Stimulated activated naive CD8-positive, alpha-beta T cell treated with anti-CD3 and anti-CD28 coated beads, Interleukin-15, amount 100 ng/mL, for 72 hours (primary cell): ENCODE measurements at regions not wholly inside any gene's neighbourhood (a gene's known extent, or its start where the extent isn't known, plus 50 kb on each side); places are given as distances from the start of the nearest gene placed in this dataset.

Experiments
- ATAC-seq: fragments of 150-1000 bp; cut with Tn5 transposase; 2 replicates; pipeline ENCODE4 v1.10.0; 2021; ENCODE audit warnings: mild to moderate bottlenecking, moderate library complexity
- DNase-seq, 2 donors: peaks; one replicate each; pipeline ENCODE4 v3.0.0; 2021 to 2022
- H3K27ac Mint-ChIP-seq, 2 donors: one replicate each; pipeline ENCODE4 v1.8.0; 2022; ENCODE audit warnings: mild to moderate bottlenecking in 2 of 2, mixed read lengths in 2 of 2, moderate library complexity in 2 of 2
- H3K27me3 Mint-ChIP-seq: one replicate; pipeline ENCODE4 v1.8.0; 2022; ENCODE audit warnings: mixed read lengths
- H3K4me1 Mint-ChIP-seq: one replicate; pipeline ENCODE4 v1.8.0; 2022; ENCODE audit warnings: mild to moderate bottlenecking, mixed read lengths
- H3K4me3 Mint-ChIP-seq, 2 donors: one replicate each; pipeline ENCODE4 v1.8.0; 2022; ENCODE audit warnings: mild to moderate bottlenecking in 2 of 2, mixed read lengths in 2 of 2, moderate library complexity in 1 of 2
- H3K9me3 Mint-ChIP-seq, 2 donors: one replicate each; pipeline ENCODE4 v1.8.0; 2022; ENCODE audit warnings: mixed read lengths in 2 of 2

DNA sequence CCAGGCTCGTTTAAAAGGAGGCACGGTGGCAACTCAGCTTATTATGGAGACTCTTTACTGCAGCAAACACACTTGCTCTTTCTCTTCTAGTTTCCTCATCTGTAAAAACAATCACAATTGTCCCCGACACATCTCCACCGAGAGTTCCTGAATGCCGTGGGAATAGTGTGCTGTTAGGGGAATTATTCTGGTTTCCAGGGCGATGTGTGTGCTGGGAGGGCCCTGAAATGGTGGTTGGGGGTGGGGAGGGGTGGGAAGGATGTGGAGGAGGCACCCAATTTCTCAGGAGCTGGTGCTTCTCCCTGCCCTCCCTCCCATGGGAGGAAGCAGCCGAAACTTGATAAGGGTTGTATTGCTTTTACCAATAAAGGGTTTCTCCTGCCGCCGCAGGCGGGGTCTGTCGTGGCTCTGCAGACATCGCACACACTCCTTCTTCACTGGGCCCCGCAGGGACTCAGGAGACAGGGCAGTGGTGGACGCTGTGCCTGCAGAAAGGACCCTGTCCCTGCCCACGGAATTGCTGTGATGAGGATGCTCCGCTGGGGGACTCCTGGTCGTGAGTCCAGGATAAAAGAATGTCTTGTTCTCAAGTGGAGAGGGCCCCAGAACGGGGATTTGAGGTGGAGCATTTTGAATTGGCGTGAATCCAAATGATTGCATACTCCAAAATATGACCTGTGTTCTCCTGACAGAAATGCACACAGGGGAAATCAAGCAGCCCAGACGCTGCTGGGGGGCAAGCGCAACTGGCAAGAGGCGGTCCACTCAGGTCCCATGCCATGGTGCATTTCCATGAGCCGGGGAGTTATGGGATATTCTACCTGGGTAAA lies 119.2 kb downstream of the ACKR3 start:
- no peaks in the 10 kb centered on the region for H3K4me1 Mint-ChIP-seq
- no peaks in the 10 kb centered on the region for H3K9me3 Mint-ChIP-seq
- no peak for DNase-seq
- ATAC-seq, result no peak
- H3K4me3 Mint-ChIP-seq, result no peak overlapping the region
- H3K27me3 Mint-ChIP-seq, result peaks cover 52% of the 10 kb centered on the region
- peak overlapping the region in 1 of 2 donors; percentile 38 for H3K27ac Mint-ChIP-seq

DNA sequence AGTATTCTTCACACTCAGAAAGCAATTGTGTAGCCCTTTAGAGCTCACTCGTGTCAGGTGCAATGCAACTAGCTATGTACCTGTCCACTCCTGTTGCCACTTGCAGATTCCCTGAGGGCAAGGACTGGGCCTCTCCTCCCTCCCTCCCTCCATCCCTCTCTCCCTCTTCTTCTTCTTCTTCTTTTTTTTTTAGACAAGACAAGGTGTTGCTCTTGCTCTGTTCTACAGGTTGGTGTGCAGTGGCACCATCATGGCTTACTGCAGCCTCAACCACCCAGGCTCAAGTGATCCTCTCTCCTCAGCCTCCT lies 119.7 kb downstream of the ACKR3 start:
- H3K27ac Mint-ChIP-seq, result no peak overlapping the region
- H3K9me3 Mint-ChIP-seq, result no peaks in the 10 kb centered on the region

DNA sequence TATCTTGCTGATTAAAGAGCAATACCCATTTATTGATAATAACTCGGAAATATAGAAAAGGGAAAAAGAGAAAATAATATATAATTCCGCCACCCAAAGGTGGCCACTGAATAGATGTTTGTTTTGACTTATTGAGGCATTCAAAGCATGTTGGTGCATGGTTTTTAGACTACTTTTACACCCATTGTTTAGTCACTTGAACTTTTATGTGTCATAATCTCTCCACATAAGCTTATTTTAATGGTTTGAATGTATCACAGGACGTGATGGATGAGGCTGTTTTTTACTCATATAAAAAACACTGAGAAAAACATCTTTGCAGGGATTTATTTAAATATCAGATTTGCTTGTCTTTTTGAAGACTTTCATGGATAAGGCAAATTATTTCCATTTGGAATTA lies 120.4 kb downstream of the ACKR3 start:
- Mint-ChIP-seq H3K27me3 (peaks cover 60% of the 10 kb centered on the region), H3K27ac (no peak overlapping the region), H3K4me3 (no peak overlapping the region), H3K9me3 (no peaks in the 10 kb centered on the region), H3K4me1 (no peaks in the 10 kb centered on the region)
- DNase-seq (no peak), ATAC-seq (no peak)

More for the DNA sequence above, 119.7 kb downstream of the ACKR3 start:
- Mint-ChIP-seq H3K4me1 (no peaks in the 10 kb centered on the region), H3K27me3 (peaks cover 54% of the 10 kb centered on the region), H3K4me3 (no peak overlapping the region)
- DNase-seq (no peak), ATAC-seq (no peak)

DNA sequence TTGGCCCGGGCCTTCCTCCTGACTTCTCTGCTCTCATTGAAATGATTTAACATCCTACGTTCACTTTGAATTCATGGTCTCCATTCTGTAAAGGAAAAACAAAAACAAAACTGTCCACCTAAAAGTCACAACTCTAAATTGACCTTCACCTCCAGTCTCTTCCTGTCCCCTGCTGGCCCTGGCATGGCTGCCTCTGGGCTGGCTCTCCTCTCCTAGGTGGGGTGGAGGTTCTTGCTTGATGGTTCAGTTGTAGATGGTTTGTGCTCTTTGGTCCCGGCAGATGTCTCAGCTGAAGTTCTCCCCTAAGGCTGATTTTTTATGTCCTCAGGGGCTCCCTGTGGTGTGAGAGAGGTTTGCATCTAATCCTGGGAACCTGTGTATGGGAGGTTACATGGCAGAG lies 121.1 kb downstream of the ACKR3 start:
- peaks cover 60% of the 10 kb centered on the region for H3K27me3 Mint-ChIP-seq
- no peak overlapping the region for H3K27ac Mint-ChIP-seq
- ATAC-seq (no peak), DNase-seq (no peak)
- H3K9me3 Mint-ChIP-seq, result no peaks in the 10 kb centered on the region
- H3K4me3 Mint-ChIP-seq, result no peak overlapping the region
- H3K4me1 Mint-ChIP-seq, result no peaks in the 10 kb centered on the region

DNA sequence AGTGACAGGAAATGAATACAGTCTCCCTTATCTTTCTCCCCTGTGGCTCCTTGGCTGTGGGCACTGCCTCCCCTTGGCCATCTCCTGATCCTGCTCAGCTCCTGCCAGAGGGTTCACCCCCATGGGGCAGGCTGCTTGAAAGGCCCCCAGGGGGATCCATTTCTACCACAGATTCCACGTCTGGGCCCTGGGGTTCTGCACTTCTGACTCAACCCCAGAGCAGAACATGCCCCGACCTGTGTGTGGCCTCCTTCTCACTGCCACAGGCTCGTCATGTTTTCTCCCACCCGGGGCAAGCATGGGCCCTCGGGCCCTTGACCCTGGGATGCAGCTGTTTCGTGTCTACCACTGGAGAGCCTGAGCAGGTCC lies 122.2 kb downstream of the ACKR3 start:
- Mint-ChIP-seq H3K27ac (no peak overlapping the region), H3K4me3 (no peak overlapping the region), H3K4me1 (no peaks in the 10 kb centered on the region), H3K9me3 (no peaks in the 10 kb centered on the region), H3K27me3 (peaks cover 50% of the 10 kb centered on the region)
- ATAC-seq, result no peak
- no peak for DNase-seq

DNA sequence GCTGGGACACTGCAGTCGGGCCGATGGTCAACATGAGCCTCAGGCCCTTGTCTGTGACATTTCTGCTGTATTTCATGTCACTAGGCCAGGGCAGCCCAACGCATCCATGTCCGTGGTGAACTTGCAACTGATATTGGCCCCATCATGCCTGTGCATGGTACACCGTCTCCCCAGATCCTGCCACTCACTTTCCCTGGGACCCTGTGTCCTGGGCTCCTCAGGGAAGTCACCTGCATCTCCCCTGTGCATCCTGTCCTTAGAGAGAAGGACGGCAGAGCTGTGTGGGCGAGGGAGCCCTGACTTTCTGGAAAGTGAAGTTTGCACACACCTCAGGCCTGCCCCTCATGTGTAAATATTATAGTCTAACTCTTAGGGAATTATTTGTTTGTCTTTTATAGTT lies 123.3 kb downstream of the ACKR3 start:
- H3K9me3 Mint-ChIP-seq, result no peaks in the 10 kb centered on the region
- no peak overlapping the region for H3K27ac Mint-ChIP-seq
- H3K27me3 Mint-ChIP-seq, result peaks cover 39% of the 10 kb centered on the region
- H3K4me1 Mint-ChIP-seq, result no peaks in the 10 kb centered on the region
- DNase-seq (no peak), ATAC-seq (no peak)
- no peak overlapping the region for H3K4me3 Mint-ChIP-seq

DNA sequence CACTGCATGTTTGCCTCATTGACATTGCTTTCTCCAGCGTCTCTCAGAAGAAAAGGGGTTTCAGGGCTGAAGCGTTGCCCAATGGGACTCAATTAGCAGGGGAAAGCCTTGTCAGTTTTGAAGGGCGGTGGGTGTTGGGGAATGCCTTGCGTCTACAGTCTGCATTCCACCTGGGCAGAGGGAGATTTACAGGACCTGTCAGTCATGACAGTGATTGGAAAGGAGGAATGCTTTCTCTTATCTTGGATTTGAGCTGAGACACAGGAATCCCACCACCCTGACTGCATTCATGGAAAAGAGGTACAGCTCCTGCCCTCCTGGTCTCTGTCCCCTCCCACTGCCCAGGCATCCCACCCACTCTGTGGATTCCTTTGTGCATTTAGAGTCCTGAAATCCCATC lies 123.9 kb downstream of the ACKR3 start:
- DNase-seq, result no peak
- no peak overlapping the region for H3K4me3 Mint-ChIP-seq
- no peak overlapping the region for H3K27ac Mint-ChIP-seq
- no peaks in the 10 kb centered on the region for H3K9me3 Mint-ChIP-seq
- no peaks in the 10 kb centered on the region for H3K4me1 Mint-ChIP-seq
- no peak for ATAC-seq
- peaks cover 38% of the 10 kb centered on the region for H3K27me3 Mint-ChIP-seq

DNA sequence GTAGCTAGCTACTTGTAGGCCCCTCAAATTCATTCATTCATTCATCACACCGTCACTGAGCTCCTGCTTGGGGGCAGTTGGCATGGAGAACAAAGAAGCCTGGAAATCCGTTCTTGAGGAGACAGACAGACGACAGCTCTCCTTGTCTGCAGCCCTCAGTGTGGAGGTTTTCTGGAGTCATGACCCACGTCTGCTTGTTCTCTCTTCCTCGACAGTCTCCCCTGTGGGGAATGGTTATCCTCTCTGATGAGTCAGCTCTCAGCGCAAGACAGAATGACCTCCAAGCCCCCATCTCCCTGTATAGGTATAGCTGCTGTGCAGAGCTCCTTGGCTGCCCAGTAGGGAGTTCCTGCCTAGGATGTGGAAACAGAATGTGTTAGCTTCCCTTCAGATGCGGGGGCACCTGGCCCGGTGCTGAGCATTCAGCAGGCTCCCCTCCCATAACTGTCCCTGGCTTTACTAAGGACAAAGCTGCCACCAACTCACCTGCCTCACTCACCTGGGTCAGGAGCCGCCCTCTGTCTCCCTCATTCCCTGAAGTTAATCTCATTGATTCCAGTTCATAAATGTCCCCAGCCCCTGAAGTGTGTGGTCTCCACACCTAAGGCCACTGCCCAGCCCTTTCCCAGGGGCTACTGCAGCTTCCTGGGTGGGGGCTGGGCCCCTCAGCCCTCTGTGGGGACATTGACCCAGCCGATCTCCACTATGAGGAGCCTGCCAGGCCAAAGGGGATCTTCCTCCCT lies 124.7 kb downstream of the ACKR3 start:
- Mint-ChIP-seq H3K27ac (no peak overlapping the region), H3K27me3 (peaks cover 30% of the 10 kb centered on the region), H3K4me3 (no peak overlapping the region), H3K9me3 (no peaks in the 10 kb centered on the region), H3K4me1 (no peaks in the 10 kb centered on the region)
- DNase-seq (no peak), ATAC-seq (no peak)

DNA sequence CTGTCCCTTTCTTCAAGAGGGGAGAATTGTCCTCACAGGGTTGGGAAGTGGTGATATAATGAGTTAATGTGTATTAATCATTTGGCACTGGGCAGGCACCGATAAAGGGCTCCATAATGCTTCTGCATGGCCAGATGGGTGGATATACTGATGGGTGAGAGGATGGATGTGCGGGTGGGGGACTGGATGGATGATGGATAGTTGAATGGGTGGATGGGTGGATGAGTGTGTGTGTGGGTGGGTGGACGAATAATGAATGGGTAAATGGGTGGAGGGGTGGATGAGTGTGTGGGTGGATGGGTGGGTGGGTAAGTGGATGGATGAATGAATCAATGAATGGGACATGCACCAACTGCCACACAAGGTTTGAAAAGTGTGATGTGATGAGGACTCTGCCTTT lies 127.2 kb downstream of the ACKR3 start:
- Mint-ChIP-seq H3K27ac (peak overlapping the region in 1 of 2 donors; percentile 9), H3K27me3 (peaks cover 14% of the 10 kb centered on the region), H3K4me3 (no peak overlapping the region), H3K9me3 (no peaks in the 10 kb centered on the region), H3K4me1 (no peaks in the 10 kb centered on the region)
- ATAC-seq (no peak), DNase-seq (no peak)

DNA sequence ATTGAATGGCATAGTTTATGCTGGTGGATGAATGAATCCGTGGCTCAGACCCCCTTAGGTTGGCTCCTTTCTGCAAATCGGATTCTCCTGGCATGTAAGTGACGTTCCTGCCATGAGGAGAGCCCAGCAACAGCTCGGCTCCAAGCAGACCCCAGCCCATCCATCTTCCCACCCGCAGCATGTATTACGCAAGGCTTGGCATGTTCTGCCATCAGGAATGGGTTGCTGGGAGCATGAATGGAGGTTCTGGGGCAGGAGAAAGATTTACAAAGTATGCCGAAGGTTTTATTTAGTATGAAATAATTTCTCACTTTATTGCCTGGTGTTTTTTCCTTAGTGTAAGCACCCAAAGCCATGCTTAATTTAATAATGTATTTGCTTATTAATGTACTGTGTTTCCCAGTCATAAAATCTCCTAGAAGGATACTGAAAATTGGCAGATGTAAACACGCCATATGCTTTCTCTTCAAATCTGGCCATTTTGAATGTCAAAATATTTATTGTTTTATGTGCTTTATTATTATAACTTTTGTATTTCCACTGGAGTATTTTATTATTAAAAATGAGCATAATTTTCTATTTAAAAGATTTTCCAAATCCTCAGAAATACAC lies 128.5 kb downstream of the ACKR3 start:
- peaks cover 11% of the 10 kb centered on the region for H3K27me3 Mint-ChIP-seq
- H3K9me3 Mint-ChIP-seq, result no peaks in the 10 kb centered on the region
- DNase-seq (no peak), ATAC-seq (no peak)
- H3K4me1 Mint-ChIP-seq, result no peaks in the 10 kb centered on the region
- no peak overlapping the region for H3K27ac Mint-ChIP-seq
- H3K4me3 Mint-ChIP-seq, result no peak overlapping the region

DNA sequence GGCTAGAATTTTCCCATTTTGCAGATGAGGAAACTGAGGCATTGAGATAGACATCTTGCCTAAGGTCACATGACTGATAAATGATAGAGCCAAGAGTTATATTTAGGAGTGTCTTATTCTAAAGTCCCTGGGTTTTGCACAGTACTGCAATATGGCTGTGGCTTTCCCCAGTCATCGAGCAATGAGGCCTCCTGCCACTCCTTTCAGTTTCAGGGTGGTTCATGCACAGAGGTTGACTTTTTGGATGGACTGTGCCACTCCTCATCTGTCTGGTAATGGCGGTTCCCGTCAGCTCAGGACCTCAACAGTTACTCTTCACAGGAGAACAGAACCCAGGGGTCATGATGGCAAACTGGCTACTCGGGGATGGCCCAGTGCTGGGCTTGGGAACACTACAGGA lies 131.1 kb downstream of the ACKR3 start:
- no peak overlapping the region for H3K27ac Mint-ChIP-seq
- H3K4me3 Mint-ChIP-seq, result no peak overlapping the region
- H3K27me3 Mint-ChIP-seq, result no peaks in the 10 kb centered on the region
- H3K4me1 Mint-ChIP-seq, result no peaks in the 10 kb centered on the region
- ATAC-seq (no peak), DNase-seq (no peak)
- H3K9me3 Mint-ChIP-seq, result no peaks in the 10 kb centered on the region

DNA sequence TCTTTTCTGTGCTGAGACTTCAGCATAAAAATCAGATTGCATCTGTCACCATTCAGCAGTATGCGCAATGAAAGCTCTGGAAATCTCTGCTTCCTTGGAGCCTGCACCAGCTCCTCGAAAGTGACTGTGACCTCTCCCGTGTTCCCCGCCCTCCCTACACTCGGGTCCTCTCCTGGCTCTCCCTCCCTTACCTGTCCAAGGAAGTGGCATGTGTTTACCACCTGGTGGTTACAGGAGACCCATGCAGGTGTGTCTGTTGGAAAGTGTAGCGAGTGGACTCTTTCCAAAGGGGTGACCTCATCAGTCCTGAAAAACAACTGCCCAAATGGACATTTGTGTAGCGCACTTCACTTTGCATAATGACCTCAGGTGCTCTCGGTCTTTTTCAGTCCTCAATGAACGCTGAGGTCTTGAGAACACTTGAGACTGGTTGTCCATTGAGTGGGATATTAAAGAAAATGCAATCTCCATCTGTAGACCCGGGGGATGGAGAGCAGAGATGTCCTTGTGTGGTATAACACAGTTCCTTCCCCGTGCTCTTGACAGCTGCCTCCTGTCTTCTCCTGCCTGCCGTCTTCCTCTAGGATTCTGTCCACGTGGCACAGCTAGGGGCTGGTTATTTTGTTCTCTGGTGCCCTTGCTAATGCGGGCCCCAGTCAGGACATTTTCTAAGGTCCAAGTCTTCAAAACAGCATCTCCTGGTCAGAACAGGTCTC lies 133.2 kb downstream of the ACKR3 start:
- Mint-ChIP-seq H3K4me3 (no peak overlapping the region), H3K27ac (no peak overlapping the region), H3K27me3 (no peaks in the 10 kb centered on the region), H3K9me3 (no peaks in the 10 kb centered on the region), H3K4me1 (no peaks in the 10 kb centered on the region)
- DNase-seq (no peak), ATAC-seq (no peak)

DNA sequence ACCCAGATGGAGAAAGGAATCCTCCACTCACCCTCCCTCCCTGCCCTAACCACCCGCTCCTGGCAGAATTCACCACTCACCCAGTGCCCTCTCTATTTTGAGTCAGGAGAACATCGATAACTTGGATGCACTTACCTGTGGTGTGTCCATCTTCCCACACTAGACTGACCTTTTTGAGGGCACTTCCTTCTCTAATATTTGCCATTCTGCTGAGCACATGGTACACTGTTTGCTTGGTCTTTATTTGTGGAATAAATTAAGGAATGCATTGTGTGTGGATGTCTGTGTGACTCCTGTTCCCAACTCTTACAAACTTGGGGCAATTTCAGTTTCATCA lies 133.7 kb downstream of the ACKR3 start:
- no peaks in the 10 kb centered on the region for H3K27me3 Mint-ChIP-seq
- no peaks in the 10 kb centered on the region for H3K4me1 Mint-ChIP-seq
- no peak overlapping the region for H3K4me3 Mint-ChIP-seq
- ATAC-seq (no peak), DNase-seq (no peak)
- no peaks in the 10 kb centered on the region for H3K9me3 Mint-ChIP-seq
- no peak overlapping the region for H3K27ac Mint-ChIP-seq

DNA sequence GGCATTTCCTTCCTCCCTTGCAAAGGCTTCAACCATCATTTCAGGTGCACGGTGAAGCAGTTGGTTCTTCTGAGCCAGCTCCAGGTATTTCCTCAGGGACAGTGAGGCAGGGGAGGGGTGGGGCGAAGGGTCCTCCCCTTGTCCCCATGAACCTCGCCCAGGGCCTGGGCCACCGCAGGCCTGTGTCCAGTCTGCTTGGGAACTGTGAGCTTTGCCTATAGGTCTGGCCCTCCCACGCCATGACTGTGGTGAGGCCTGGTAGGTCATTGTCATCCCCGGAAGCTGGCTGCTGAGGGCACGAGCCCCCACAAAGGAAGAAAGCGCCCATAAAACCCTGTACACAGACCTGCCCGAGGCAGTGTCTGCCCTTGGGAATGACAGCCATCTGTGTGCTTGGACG lies 134.3 kb downstream of the ACKR3 start:
- no peak overlapping the region for H3K27ac Mint-ChIP-seq
- H3K4me1 Mint-ChIP-seq, result no peaks in the 10 kb centered on the region
- H3K4me3 Mint-ChIP-seq, result no peak overlapping the region
- H3K9me3 Mint-ChIP-seq, result no peaks in the 10 kb centered on the region
- DNase-seq (no peak), ATAC-seq (peak; percentile 23)
- H3K27me3 Mint-ChIP-seq, result no peaks in the 10 kb centered on the region

DNA sequence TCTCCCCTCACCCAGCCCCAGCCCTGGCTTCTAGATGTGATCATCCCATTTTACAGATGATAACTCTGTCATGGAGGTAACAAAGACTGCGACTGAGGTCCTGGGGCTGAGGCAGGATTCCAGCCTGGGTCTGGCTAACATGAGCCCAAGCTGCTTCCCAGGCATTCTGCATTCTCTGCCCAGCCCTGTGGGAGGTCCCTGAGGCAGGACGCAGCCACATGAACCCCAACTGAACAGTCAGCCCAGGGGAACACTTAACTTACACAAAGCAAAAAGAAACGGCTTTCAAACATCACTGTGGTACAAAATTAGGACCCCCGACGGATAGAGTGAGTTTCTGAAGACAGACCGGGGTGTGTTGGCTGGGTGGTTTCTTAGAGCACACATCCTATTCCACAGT lies 135.3 kb downstream of the ACKR3 start:
- Mint-ChIP-seq H3K27ac (no peak overlapping the region), H3K9me3 (no peaks in the 10 kb centered on the region), H3K4me1 (no peaks in the 10 kb centered on the region), H3K4me3 (no peak overlapping the region), H3K27me3 (no peaks in the 10 kb centered on the region)
- ATAC-seq, result no peak
- no peak for DNase-seq
